Skeletal muscle cell (primary cell): ENCODE measurements at regions not wholly inside any gene's neighbourhood (a gene's known extent, or its start where the extent isn't known, plus 50 kb on each side); places are given as distances from the start of the nearest gene placed in this dataset.
"Not testable (repeated sequence)": the region's sequence is repeated elsewhere in the genome, so short reads cannot be mapped to it uniquely, and the experiment has no call there.

Source experiments
- DNase-seq: peaks from one replicate; pipeline ENCODE4 v3.0.0-alpha.2; 2010; ENCODE audit warnings: low read depth
- H3K4me3 ChIP-seq: 2 replicates; pipeline ENCODE4 v1.5.1; 2011; ENCODE audit warnings: low read depth, mild to moderate bottlenecking, control low read depth, low read length, moderate library complexity

GRCh38 chr4:38523054-38523453 is 140.9 kb upstream of the KLF3 start:
- no peak overlapping the region for H3K4me3 ChIP-seq
- no peak for DNase-seq

DNA sequence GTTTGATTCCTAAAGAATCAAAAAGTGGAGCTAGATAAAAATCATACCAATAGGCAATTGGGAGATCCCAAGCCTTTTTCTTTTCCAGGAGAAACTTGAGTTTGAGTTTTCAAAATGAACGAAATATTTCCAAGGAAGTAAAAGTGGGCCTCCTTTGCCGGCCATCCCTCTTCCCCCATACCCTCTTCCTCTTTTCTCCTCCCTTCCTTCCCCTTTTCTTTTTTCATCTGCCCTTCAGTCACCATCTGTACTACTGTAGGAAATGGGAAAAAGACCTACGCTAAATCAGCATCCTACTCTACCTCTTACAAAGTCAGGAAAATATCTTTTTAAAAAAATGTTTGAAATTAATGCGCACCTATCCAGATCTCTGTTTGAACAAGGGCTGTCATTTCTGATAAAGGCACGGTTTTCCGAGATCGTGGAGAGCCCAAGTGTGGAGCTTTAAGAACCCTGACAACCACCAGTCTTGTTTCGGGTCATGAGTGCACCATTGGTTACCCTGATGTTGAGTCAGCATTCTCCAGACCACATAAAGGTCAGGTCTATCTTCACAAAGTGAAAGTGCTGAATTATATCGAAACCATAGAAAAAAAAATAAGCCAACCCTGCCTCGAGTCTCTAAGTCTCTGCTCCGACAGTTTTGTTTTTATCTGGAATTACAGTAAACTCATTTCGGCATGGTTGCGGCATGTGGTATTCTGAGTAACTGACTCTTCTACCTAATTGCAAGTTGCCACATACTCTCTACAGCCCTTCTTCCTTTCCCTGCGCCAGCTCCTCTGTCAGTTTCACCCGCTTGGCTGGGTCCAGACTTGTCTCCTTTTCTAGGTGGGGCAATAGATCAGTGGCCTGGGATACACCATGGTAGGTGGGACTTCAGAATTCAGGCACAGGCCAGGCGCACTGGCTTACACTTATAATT is 140.2 kb upstream of the KLF3 start:
- DNase-seq: no peak
- no peak overlapping the region for H3K4me3 ChIP-seq

DNA sequence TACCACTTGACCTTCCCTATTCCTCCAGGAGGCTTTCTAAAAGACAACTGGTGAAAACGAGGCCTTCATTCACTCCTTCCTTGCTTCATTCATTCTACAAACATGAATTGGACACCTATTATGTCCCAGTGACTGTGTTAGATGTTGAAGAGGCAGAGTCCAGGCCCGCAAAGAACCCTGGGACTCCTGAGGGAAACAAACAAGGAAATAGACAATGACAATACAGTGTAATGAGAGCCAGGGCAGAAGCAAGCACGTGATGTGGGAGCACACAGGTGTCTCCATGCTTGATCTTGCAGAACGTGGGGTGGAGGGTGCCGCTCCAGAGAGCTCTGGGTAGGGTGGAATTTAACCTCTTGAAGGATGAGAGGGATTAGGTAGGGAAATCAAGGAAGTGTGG is 137.6 kb upstream of the KLF3 start:
- no peak overlapping the region for H3K4me3 ChIP-seq
- no peak for DNase-seq

- no peak overlapping the region for H3K4me3 ChIP-seq
- no peak for DNase-seq
Measured at GRCh38 chr4:38529189-38530115, 134.5 kb upstream of the KLF3 start.

GRCh38 chr4:38530486-38530885 is 133.5 kb upstream of the KLF3 start:
- no peak for DNase-seq
- H3K4me3 ChIP-seq: no peak overlapping the region

DNA sequence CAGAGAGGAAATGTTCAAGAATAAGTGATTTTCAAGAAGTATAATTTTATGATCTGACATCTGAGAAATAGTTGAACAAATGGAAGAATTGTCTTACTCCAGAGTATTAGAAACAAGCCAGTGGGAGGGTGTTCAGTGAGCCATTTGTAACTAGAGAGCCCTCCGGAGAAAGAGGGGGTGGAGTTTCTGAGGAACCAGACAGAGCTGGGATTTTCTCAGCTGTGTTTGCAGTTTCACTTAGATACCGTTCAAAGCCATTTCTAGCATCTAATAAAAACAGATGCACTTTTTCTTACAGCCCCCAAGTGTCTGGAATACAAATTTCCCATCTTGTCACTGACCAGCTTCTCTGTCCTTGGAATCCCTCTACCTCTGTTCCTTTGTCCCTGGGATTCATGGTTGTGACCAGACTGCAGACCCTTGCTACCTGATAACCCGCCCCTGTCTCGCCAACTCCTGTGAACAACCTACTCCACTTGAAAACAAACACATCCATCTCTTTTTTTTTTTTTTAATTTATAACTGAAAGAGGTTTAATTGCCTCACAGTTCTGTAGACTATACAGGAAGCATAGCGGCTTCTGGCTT is 132.8 kb upstream of the KLF3 start:
- H3K4me3 ChIP-seq: no peak overlapping the region
- peak; percentile 2 for DNase-seq

DNA sequence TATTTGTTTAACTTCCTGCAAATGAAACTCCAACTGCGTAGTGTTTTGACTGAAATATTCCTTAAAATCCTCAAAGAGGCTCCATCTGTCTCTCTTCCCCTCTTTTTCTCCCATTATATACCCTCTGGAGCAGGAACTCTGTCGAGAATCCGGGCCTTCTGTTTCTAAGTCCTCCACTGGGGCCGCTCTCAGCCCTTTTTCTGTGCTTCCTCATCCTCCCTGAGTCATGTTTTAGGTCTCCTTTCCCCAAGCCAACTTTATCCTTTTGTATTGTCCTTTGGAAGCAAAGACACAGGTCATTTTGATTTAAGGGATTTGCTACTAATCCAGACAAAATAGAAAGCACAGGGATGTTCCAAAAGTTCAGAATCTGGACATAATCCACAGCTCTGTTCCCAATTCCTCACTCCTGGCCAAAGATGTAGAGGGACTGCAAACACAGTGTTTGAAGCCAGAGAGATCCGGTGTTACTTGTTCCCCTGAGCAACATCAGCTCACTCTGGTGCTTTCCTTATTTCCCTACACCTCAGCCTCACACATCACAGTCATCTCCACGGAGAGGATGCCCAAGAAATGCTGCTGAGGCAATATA is 131.0 kb upstream of the KLF3 start:
- DNase-seq: no peak
- H3K4me3 ChIP-seq: no peak overlapping the region

- no peak for DNase-seq
- no peak overlapping the region for H3K4me3 ChIP-seq
Measured at GRCh38 chr4:38534344-38535045, 129.5 kb upstream of the KLF3 start.

DNA sequence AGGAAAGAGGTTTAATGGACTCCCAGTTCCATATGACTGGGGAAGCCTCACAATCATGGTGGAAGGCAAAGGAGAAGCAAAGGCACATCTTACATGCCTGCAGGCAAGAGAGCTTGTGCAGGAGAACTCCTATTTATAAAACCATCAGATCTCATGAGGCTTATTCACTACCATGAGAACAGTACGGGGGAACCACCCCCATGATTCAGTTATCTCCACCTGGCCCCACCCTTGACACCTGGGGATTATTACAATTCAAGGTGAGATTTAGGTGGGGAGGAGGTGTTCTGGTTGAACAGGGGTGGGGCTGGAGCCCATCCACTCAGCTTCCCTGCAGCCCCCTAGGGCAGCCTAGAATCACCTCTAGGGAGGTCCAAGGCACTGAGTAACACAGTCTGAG is 128.9 kb upstream of the KLF3 start:
- not testable (repeated sequence) for H3K4me3 ChIP-seq, DNase-seq

DNA sequence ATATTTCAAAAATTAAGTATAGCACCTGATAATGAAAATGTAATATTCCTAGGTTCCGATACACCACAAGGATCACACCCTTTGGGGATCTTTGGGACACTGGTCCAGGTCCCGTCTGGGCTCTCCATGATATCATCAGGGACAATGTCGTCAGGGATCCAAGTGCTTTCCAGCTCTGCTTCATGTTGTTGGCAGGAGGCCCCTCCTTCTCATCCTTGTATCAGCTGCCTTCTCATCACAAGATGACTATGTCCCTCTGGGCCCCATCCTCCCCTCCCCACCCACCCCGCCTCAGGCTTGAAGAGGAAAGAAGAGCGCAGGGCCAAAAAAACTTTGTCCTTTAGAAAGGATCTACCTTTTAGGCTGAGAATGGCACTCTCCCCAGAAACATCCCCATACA is 128.3 kb upstream of the KLF3 start:
- no peak overlapping the region for H3K4me3 ChIP-seq
- DNase-seq: no peak

GRCh38 chr4:38536716-38537115 is 127.3 kb upstream of the KLF3 start:
- no peak overlapping the region for H3K4me3 ChIP-seq
- no peak for DNase-seq

GRCh38 chr4:38537666-38538065 is 126.3 kb upstream of the KLF3 start:
- DNase-seq: no peak
- H3K4me3 ChIP-seq: no peak overlapping the region

DNA sequence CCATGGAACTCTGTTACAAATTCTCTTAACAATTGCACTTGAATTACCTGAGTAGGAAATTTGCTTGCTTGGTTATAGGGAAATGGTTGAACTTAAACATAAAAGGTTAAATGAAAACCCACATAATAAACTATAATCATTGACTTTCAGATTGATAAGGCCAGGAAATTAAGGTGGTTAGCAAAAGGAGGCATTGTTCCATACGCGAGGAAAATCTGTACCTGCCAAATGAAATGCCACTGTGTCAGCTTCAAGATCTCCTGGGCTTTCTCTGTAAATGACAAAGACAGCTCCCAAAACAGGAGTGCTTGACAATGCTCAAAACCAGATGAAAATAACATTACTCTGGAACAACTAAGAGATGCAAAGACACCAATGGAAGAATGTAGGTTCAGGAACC is 125.5 kb upstream of the KLF3 start:
- no peak overlapping the region for H3K4me3 ChIP-seq
- DNase-seq: no peak

GRCh38 chr4:38539501-38539900 is 124.5 kb upstream of the KLF3 start:
- no peak for DNase-seq
- H3K4me3 ChIP-seq: no peak overlapping the region

- no peak for DNase-seq
- no peak overlapping the region for H3K4me3 ChIP-seq
Measured at GRCh38 chr4:38547052-38547451, 116.9 kb upstream of the KLF3 start.

DNA sequence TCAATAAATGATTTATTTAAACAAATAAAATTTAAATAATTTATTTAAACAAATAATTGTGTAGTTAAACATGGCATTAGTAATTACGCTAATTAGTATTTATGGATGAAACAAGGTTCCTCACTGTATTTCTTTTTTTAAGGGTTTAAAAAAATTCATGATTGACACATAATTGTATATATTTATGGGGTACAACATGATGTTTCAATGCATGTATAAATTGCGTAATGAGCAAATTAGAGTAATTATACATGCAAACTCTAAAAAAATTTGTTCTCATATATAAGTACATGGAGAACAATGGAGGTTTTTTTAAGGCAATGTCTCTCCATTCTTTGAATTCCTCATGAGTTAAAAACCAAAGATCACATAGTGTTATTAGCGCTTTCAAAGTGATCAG is 115.7 kb upstream of the KLF3 start:
- H3K4me3 ChIP-seq: no peak overlapping the region
- no peak for DNase-seq

DNA sequence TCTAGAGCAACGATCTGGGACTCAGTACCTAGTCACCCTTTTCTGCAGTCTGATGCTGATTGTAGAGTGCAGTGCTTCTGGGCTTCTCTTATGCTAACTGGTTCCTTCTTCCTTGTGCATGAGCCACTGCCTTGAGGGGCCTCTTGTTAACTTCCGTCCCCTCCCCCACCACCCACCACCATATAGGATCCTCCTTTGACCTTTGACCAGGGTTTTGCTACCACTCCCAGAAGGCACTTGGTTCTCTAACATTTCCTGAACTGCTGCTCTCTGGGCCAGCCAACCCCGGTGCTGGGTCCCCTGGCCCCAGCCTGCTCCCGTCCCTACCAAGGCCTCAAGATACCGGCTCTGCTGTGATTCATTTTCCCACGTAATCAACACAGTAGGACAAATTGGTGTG is 104.6 kb upstream of the KLF3 start:
- no peak for DNase-seq
- H3K4me3 ChIP-seq: no peak overlapping the region

DNA sequence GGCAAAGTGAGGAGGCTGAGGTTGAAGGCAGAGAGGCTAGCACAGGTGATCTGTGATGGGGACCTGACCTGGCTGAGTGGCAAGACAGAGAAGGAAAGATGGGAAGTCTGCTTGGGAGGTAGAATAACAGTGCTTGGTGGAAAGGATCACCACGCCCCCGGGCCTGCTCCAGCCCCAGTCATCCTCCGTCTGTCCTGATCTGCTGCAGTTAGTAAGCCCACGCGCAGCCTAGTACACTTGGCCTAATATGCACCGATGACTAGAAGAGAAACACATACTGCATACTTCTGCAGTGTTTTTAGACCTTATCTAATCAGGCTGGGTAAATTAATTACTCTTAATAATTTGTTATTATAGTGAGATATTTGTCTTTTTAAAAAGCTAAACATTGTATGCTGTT is 103.7 kb upstream of the KLF3 start:
- no peak overlapping the region for H3K4me3 ChIP-seq
- DNase-seq: no peak
